CD4-positive, alpha-beta memory T cell (primary cell): ENCODE measurements at regions not wholly inside any gene's neighbourhood (a gene's known extent, or its start where the extent isn't known, plus 50 kb on each side); places are given as distances from the start of the nearest gene placed in this dataset.

Source experiments
- CTCF ChIA-PET: fragments of 350-600 bp; sonication (Branson Sonifier 250); formaldehyde crosslinking; loops from one replicate; lab custom pipeline; 2021; ENCODE audit warnings: inconsistent platforms; ENCODE audit not compliant: partially characterized antibody; lab: Charles Lee
- POLR2A ChIA-PET: fragments of 350-600 bp; sonication (Branson Sonifier 250); formaldehyde crosslinking; loops from one replicate; lab custom pipeline; 2021; ENCODE audit not compliant: partially characterized antibody; lab: Charles Lee
- DNase-seq, 5 donors: peaks; one replicate each; pipeline versions ENCODE4 v3.0.0 to v3.0.0-alpha.2; 2020 to 2022; ENCODE audit warnings: mixed read lengths in 1 of 5
- H3K27ac ChIP-seq: one replicate; pipeline ENCODE4 v1.7.0; 2013; ENCODE audit warnings: low read depth, low read length
- H3K27me3 ChIP-seq: 2 replicates; pipeline ENCODE4 v1.7.0; 2013; ENCODE audit warnings: mild to moderate bottlenecking, low read length, moderate library complexity; ENCODE audit not compliant: insufficient read depth
- H3K36me3 ChIP-seq: 2 replicates; pipeline ENCODE4 v1.7.0; 2013; ENCODE audit warnings: mild to moderate bottlenecking, low read length, moderate library complexity; ENCODE audit not compliant: insufficient read depth
- H3K4me1 ChIP-seq: 2 replicates; pipeline ENCODE4 v1.7.0; 2013; ENCODE audit warnings: mild to moderate bottlenecking, low read length, moderate library complexity; ENCODE audit not compliant: insufficient read depth
- H3K4me3 ChIP-seq, 2 donors: one replicate each; pipeline ENCODE4 v1.7.0; 2013; ENCODE audit warnings: low read length in 2 of 2, mild to moderate bottlenecking in 1 of 2
- H3K9me3 ChIP-seq, 2 donors: one replicate each; pipeline ENCODE4 v1.7.0; 2013; ENCODE audit warnings: low read length in 2 of 2, control low read depth in 1 of 2; ENCODE audit not compliant: control insufficient read depth in 1 of 2
- H3K27ac Mint-ChIP-seq, 7 donors: one replicate each; pipeline ENCODE4 v1.8.0; 2020 to 2021; ENCODE audit warnings: mixed read lengths in 7 of 7, mild to moderate bottlenecking in 6 of 7, inconsistent platforms in 3 of 7, moderate library complexity in 3 of 7
- H3K27me3 Mint-ChIP-seq, 2 donors: one replicate each; pipeline ENCODE4 v1.8.0; 2020 to 2021; ENCODE audit warnings: mixed read lengths in 2 of 2
- H3K36me3 Mint-ChIP-seq, 2 donors: one replicate each; pipeline ENCODE4 v1.8.0; 2020 to 2021; ENCODE audit warnings: mixed read lengths in 2 of 2, inconsistent platforms in 1 of 2, mild to moderate bottlenecking in 1 of 2
- H3K4me1 Mint-ChIP-seq, 4 donors: one replicate each; pipeline ENCODE4 v1.8.0; 2020 to 2021; ENCODE audit warnings: mixed read lengths in 4 of 4, mild to moderate bottlenecking in 1 of 4
- H3K4me3 Mint-ChIP-seq, 8 donors: one replicate each; pipeline ENCODE4 v1.8.0; 2020 to 2021; ENCODE audit warnings: mixed read lengths in 8 of 8, mild to moderate bottlenecking in 7 of 8, moderate library complexity in 6 of 8, inconsistent platforms in 3 of 8
- H3K9me3 Mint-ChIP-seq, 8 donors: one replicate each; pipeline ENCODE4 v1.8.0; 2020 to 2021; ENCODE audit warnings: mixed read lengths in 8 of 8, mild to moderate bottlenecking in 5 of 8, inconsistent platforms in 3 of 8, moderate library complexity in 1 of 8
- intact Hi-C: fragments of 100-400 bp; cut with micrococcal nuclease; formaldehyde crosslinking; loops from one replicate; pipeline ENCODE4 v1.15.1; 2023

GRCh38 chr3:31416980-31417379 is 115.7 kb upstream of the STT3B start:
- intact Hi-C loops = no loop called here
- Histone ChIP-seq H3K36me3 (no peaks in the 10 kb centered on the region), H3K27ac (no peak overlapping the region), H3K4me1 (peaks cover 9% of the 10 kb centered on the region), H3K9me3 (no peaks in the 10 kb centered on the region), H3K27me3 (no peaks in the 10 kb centered on the region), H3K4me3 (no peak overlapping the region)
- ChIA-PET POLR2A (no interaction called here), CTCF (no interaction called here)
- Mint-ChIP-seq H3K27me3 (peaks cover 0 to 2% of the 10 kb centered on the region in 2 donors), H3K4me1 (peaks cover 8 to 16% (median 8%) of the 10 kb centered on the region in 4 donors), H3K27ac (no peak overlapping the region), H3K4me3 (no peak overlapping the region), H3K36me3 (no peaks in the 10 kb centered on the region), H3K9me3 (peaks cover 0 to 2% (median 0%) of the 10 kb centered on the region in 8 donors)
- DNase-seq = no peak

- H3K4me1 ChIP-seq = peaks cover 14% of the 10 kb centered on the region
- Mint-ChIP-seq H3K9me3 (peaks cover 0 to 2% (median 0%) of the 10 kb centered on the region in 8 donors), H3K4me3 (no peak overlapping the region), H3K27me3 (peaks cover 0 to 2% of the 10 kb centered on the region in 2 donors), H3K27ac (no peak overlapping the region), H3K4me1 (peaks cover 11 to 21% (median 13%) of the 10 kb centered on the region in 4 donors), H3K36me3 (no peaks in the 10 kb centered on the region)
- CTCF ChIA-PET = no interaction called here
- no peak overlapping the region for H3K27ac ChIP-seq
- intact Hi-C loops = no loop called here
- H3K27me3 ChIP-seq = no peaks in the 10 kb centered on the region
- DNase-seq = no peak
- H3K4me3 ChIP-seq = no peak overlapping the region
- no peaks in the 10 kb centered on the region for H3K9me3 ChIP-seq
- POLR2A ChIA-PET = no interaction called here
- H3K36me3 ChIP-seq = no peaks in the 10 kb centered on the region
These were observed 115.2 kb upstream of the STT3B start for GRCh38 chr3:31417486-31417885.

GRCh38 chr3:31420311-31420710 is 112.4 kb upstream of the STT3B start:
- Histone ChIP-seq H3K27me3 (no peaks in the 10 kb centered on the region), H3K4me3 (no peak overlapping the region), H3K27ac (no peak overlapping the region), H3K4me1 (peaks cover 15% of the 10 kb centered on the region), H3K9me3 (no peaks in the 10 kb centered on the region), H3K36me3 (no peaks in the 10 kb centered on the region)
- intact Hi-C loops = no loop called here
- H3K36me3 Mint-ChIP-seq = no peaks in the 10 kb centered on the region
- ChIA-PET CTCF (no interaction called here), POLR2A (no interaction called here)
- H3K9me3 Mint-ChIP-seq = peaks cover 0 to 4% (median 0%) of the 10 kb centered on the region in 8 donors
- H3K4me3 Mint-ChIP-seq = no peak overlapping the region
- DNase-seq = no peak
- no peaks in the 10 kb centered on the region for H3K27me3 Mint-ChIP-seq
- H3K4me1 Mint-ChIP-seq = peaks cover 19 to 35% (median 20%) of the 10 kb centered on the region in 4 donors
- H3K27ac Mint-ChIP-seq = peak overlapping the region in 1 of 7 donors; percentile 38

GRCh38 chr3:31421314-31422048 is 111.2 kb upstream of the STT3B start:
- peaks cover 19 to 35% (median 20%) of the 10 kb centered on the region in 4 donors for H3K4me1 Mint-ChIP-seq
- no peaks in the 10 kb centered on the region for H3K27me3 ChIP-seq
- no peaks in the 10 kb centered on the region for H3K36me3 ChIP-seq
- no peak overlapping the region for H3K4me3 ChIP-seq
- CTCF ChIA-PET = no interaction called here
- peak overlapping the region in 5 of 8 donors; percentile 32 to 53 (median 49) for H3K4me3 Mint-ChIP-seq
- H3K9me3 Mint-ChIP-seq = peaks cover 0 to 14% (median 4%) of the 10 kb centered on the region in 8 donors
- H3K27ac Mint-ChIP-seq = peak overlapping the region; percentile 55 to 91 (median 78)
- POLR2A ChIA-PET = interaction anchor here (0.9 to 1.1 kb wide), 3 partner anchors 40 to 111 kb away, joined by 3 to 4 read pairs (median 3); partner anchors contain the start of gene STT3B
- peak in 4 of 5 donors; percentile 26 to 50 (median 34) for DNase-seq
- H3K27ac ChIP-seq = no peak overlapping the region
- H3K4me1 ChIP-seq = peaks cover 15% of the 10 kb centered on the region
- intact Hi-C loops = no loop called here
- no peaks in the 10 kb centered on the region for H3K9me3 ChIP-seq
- H3K27me3 Mint-ChIP-seq = no peaks in the 10 kb centered on the region
- H3K36me3 Mint-ChIP-seq = no peaks in the 10 kb centered on the region

GRCh38 chr3:31422237-31422636 is 110.5 kb upstream of the STT3B start:
- Mint-ChIP-seq H3K27me3 (no peaks in the 10 kb centered on the region), H3K36me3 (no peaks in the 10 kb centered on the region), H3K27ac (peak overlapping the region in 1 of 7 donors; percentile 48), H3K4me1 (peaks cover 19 to 35% (median 20%) of the 10 kb centered on the region in 4 donors), H3K9me3 (peaks cover 0 to 14% (median 4%) of the 10 kb centered on the region in 8 donors), H3K4me3 (peak overlapping the region in 2 of 8 donors; percentile 2 to 13)
- Histone ChIP-seq H3K27ac (no peak overlapping the region), H3K36me3 (no peaks in the 10 kb centered on the region), H3K27me3 (no peaks in the 10 kb centered on the region), H3K9me3 (no peaks in the 10 kb centered on the region), H3K4me3 (no peak overlapping the region), H3K4me1 (peaks cover 15% of the 10 kb centered on the region)
- CTCF ChIA-PET = no interaction called here
- intact Hi-C loops = no loop called here
- DNase-seq = no peak
- POLR2A ChIA-PET = no interaction called here

- peaks cover 0 to 14% (median 4%) of the 10 kb centered on the region in 8 donors for H3K9me3 Mint-ChIP-seq
- no peaks in the 10 kb centered on the region for H3K36me3 Mint-ChIP-seq
- intact Hi-C loops = no loop called here
- H3K36me3 ChIP-seq = no peaks in the 10 kb centered on the region
- H3K27me3 ChIP-seq = no peaks in the 10 kb centered on the region
- H3K4me1 Mint-ChIP-seq = peaks cover 19 to 35% (median 20%) of the 10 kb centered on the region in 4 donors
- H3K4me3 Mint-ChIP-seq = no peak overlapping the region
- POLR2A ChIA-PET = interaction anchor here (1.2 kb wide), 1 partner anchor 13 kb away, joined by 3 read pairs; no protein-coding TSS in a partner anchor
- no peaks in the 10 kb centered on the region for H3K9me3 ChIP-seq
- H3K27ac ChIP-seq = no peak overlapping the region
- H3K4me1 ChIP-seq = peaks cover 15% of the 10 kb centered on the region
- no peaks in the 10 kb centered on the region for H3K27me3 Mint-ChIP-seq
- H3K4me3 ChIP-seq = no peak overlapping the region
- no peak overlapping the region for H3K27ac Mint-ChIP-seq
- DNase-seq = no peak
- CTCF ChIA-PET = interaction anchor here (0.6 kb wide), 1 partner anchor 443 kb away, joined by 3 read pairs; no protein-coding TSS in a partner anchor
These were observed 109.2 kb upstream of the STT3B start for GRCh38 chr3:31423482-31423881.

GRCh38 chr3:31425401-31425800 is 107.3 kb upstream of the STT3B start:
- no peak overlapping the region for H3K27ac ChIP-seq
- no peaks in the 10 kb centered on the region for H3K9me3 ChIP-seq
- H3K27me3 ChIP-seq = no peaks in the 10 kb centered on the region
- intact Hi-C loops = no loop called here
- peaks cover 19 to 27% (median 21%) of the 10 kb centered on the region in 4 donors for H3K4me1 Mint-ChIP-seq
- H3K36me3 Mint-ChIP-seq = peaks cover 0 to 8% of the 10 kb centered on the region in 2 donors
- peaks cover 0 to 2% of the 10 kb centered on the region in 2 donors for H3K27me3 Mint-ChIP-seq
- peaks cover 15% of the 10 kb centered on the region for H3K4me1 ChIP-seq
- ChIA-PET POLR2A (no interaction called here), CTCF (no interaction called here)
- no peak overlapping the region for H3K4me3 Mint-ChIP-seq
- no peak overlapping the region for H3K4me3 ChIP-seq
- no peaks in the 10 kb centered on the region for H3K36me3 ChIP-seq
- peaks cover 2 to 22% (median 10%) of the 10 kb centered on the region in 8 donors for H3K9me3 Mint-ChIP-seq
- H3K27ac Mint-ChIP-seq = no peak overlapping the region
- no peak for DNase-seq
